Loucy (cell line): ENCODE measurements at regions not wholly inside any gene's neighbourhood (a gene's known extent, or its start where the extent isn't known, plus 50 kb on each side); places are given as distances from the start of the nearest gene placed in this dataset.

Source experiments
- CTCF ChIP-seq: fragments of 200-600 bp; sonication (generic); conservative IDR thresholded peaks from 2 replicates; pipeline ENCODE4 v1.5.1; 2014; ENCODE audit warnings: mild to moderate bottlenecking, antibody characterized with exemption, low read length
- EZH2phosphoT487 ChIP-seq: fragments of 200-600 bp; IDR thresholded peaks from 2 replicates; pipeline ENCODE4 v1.6.1; 2018; ENCODE audit warnings: antibody characterized with exemption, mild to moderate bottlenecking, moderate library complexity, borderline replicate concordance

GRCh38 chr7:130998993-130999602 is 265.1 kb upstream of the KLF14 start:
- TF ChIP-seq CTCF (no peak), EZH2phosphoT487 (no peak)
